Epithelial cell of proximal tubule (primary cell): ENCODE measurements at regions not wholly inside any gene's neighbourhood (a gene's known extent, or its start where the extent isn't known, plus 50 kb on each side); places are given as distances from the start of the nearest gene placed in this dataset.

Experiments
- DNase-seq: peaks from one replicate; pipeline ENCODE4 v3.0.0-alpha.2; 2011; ENCODE audit warnings: low read depth
- H3K4me3 ChIP-seq: 2 replicates; pipeline ENCODE4 v1.5.1; 2011; ENCODE audit warnings: low read depth, mild to moderate bottlenecking, low read length
- CTCF ChIP-seq: conservative IDR thresholded peaks from 2 replicates; pipeline ENCODE4 v1.5.1; 2012; ENCODE audit warnings: low read depth, mild to moderate bottlenecking, low read length

- DNase-seq, result no peak
- TF ChIP-seq CTCF, result no peak
- no peak overlapping the region for H3K4me3 ChIP-seq
Observed at GRCh38 chr15:35320158-35320780, 225.7 kb downstream of the DPH6 start.

GRCh38 chr15:35319354-35319753 lies 226.6 kb downstream of the DPH6 start:
- no peak for DNase-seq
- no peak overlapping the region for H3K4me3 ChIP-seq
- TF ChIP-seq CTCF, result no peak

GRCh38 chr15:35317217-35317616 lies 228.7 kb downstream of the DPH6 start:
- TF ChIP-seq CTCF, result no peak
- no peak overlapping the region for H3K4me3 ChIP-seq
- no peak for DNase-seq

GRCh38 chr15:35312344-35312743 lies 227.2 kb upstream of the NANOGP8 start:
- no peak for TF ChIP-seq CTCF
- H3K4me3 ChIP-seq, result no peak overlapping the region
- no peak for DNase-seq

GRCh38 chr15:35311615-35312014 lies 226.5 kb upstream of the NANOGP8 start:
- DNase-seq, result no peak
- TF ChIP-seq CTCF, result no peak
- no peak overlapping the region for H3K4me3 ChIP-seq

- TF ChIP-seq CTCF, result no peak
- DNase-seq, result no peak
- H3K4me3 ChIP-seq, result no peak overlapping the region
Observed at GRCh38 chr15:35309886-35310285, 224.8 kb upstream of the NANOGP8 start.

GRCh38 chr15:35308802-35309201 lies 223.7 kb upstream of the NANOGP8 start:
- TF ChIP-seq CTCF, result no peak
- no peak overlapping the region for H3K4me3 ChIP-seq
- DNase-seq, result no peak
